GM23338 (cell line): ENCODE measurements at regions not wholly inside any gene's neighbourhood (a gene's known extent, or its start where the extent isn't known, plus 50 kb on each side); places are given as distances from the start of the nearest gene placed in this dataset.

ENCODE experiments used
- ATAC-seq: fragments of 200-7000 bp; cut with Tn5 transposase; 3 replicates; pipeline ENCODE4 v1.9.1; 2020
- DNase-seq: peaks from one replicate; pipeline ENCODE4 v3.0.0-alpha.2; 2015; ENCODE audit warnings: low spot score
- H2AFZ ChIP-seq: fragments of 200-600 bp; sonication (generic); 2 replicates; pipeline ENCODE4 v1.8.0; 2016; ENCODE audit warnings: antibody characterized with exemption, mild to moderate bottlenecking, moderate library complexity
- H3F3A ChIP-seq: fragments of 200-600 bp; sonication (generic); replicated peaks from 2 replicates; pipeline ENCODE4 v1.8.0; 2017; ENCODE audit warnings: antibody characterized with exemption, mixed run types, low read depth
- H3K27ac ChIP-seq: fragments of 200-600 bp; sonication (generic); 2 replicates; pipeline ENCODE4 v1.6.1; 2016; ENCODE audit warnings: low read depth
- H3K27me3 ChIP-seq: fragments of 200-600 bp; sonication (generic); 2 replicates; pipeline ENCODE4 v1.8.0; 2016; ENCODE audit warnings: mild to moderate bottlenecking, mixed run types, moderate library complexity; ENCODE audit not compliant: insufficient read depth
- H3K36me3 ChIP-seq: fragments of 200-600 bp; sonication (generic); 2 replicates; pipeline ENCODE4 v1.8.0; 2016; ENCODE audit warnings: mild to moderate bottlenecking; ENCODE audit not compliant: insufficient read depth
- H3K4me1 ChIP-seq: fragments of 200-600 bp; sonication (generic); 2 replicates; pipeline ENCODE4 v1.8.0; 2016; ENCODE audit warnings: mild to moderate bottlenecking, moderate library complexity; ENCODE audit not compliant: insufficient read depth
- H3K4me2 ChIP-seq: fragments of 200-600 bp; sonication (generic); 2 replicates; pipeline ENCODE4 v1.7.1; 2017; ENCODE audit warnings: mixed run types
- H3K4me3 ChIP-seq: fragments of 200-600 bp; sonication (generic); 2 replicates; pipeline ENCODE4 v1.6.1; 2016; ENCODE audit warnings: mixed run types
- H3K79me2 ChIP-seq: fragments of 200-600 bp; sonication (generic); replicated peaks from 2 replicates; pipeline ENCODE4 v1.8.0; 2017; ENCODE audit warnings: mild to moderate bottlenecking; ENCODE audit not compliant: insufficient read depth
- H3K9me2 ChIP-seq: fragments of 200-600 bp; sonication (generic); 2 replicates; pipeline ENCODE4 v1.8.0; 2017; ENCODE audit not compliant: insufficient read depth
- H4K20me1 ChIP-seq: fragments of 200-600 bp; sonication (generic); replicated peaks from 2 replicates; pipeline ENCODE4 v1.8.0; 2017; ENCODE audit warnings: mild to moderate bottlenecking; ENCODE audit not compliant: insufficient read depth
- H3K27ac Mint-ChIP-seq: 2 replicates; pipeline ENCODE4 v1.8.0; 2020; ENCODE audit warnings: inconsistent platforms, mild to moderate bottlenecking, moderate library complexity, mixed read lengths
- H3K27me3 Mint-ChIP-seq: 3 replicates; pipeline ENCODE4 v1.8.0; 2022; ENCODE audit warnings: low read depth, mild to moderate bottlenecking, moderate library complexity, mixed read lengths, inconsistent platforms; ENCODE audit not compliant: insufficient read depth, poor library complexity
- H3K36me3 Mint-ChIP-seq: 3 replicates; pipeline ENCODE4 v1.8.0; 2021; ENCODE audit warnings: low read depth, mild to moderate bottlenecking, inconsistent platforms, moderate library complexity, mixed read lengths
- H3K4me1 Mint-ChIP-seq: 3 replicates; pipeline ENCODE4 v1.8.0; 2020; ENCODE audit warnings: mild to moderate bottlenecking, inconsistent platforms, mixed read lengths
- H3K4me3 Mint-ChIP-seq: 3 replicates; pipeline ENCODE4 v1.8.0; 2021; ENCODE audit warnings: moderate library complexity, mild to moderate bottlenecking, inconsistent platforms, mixed read lengths
- H3K9me3 Mint-ChIP-seq: 3 replicates; pipeline ENCODE4 v1.8.0; 2020; ENCODE audit warnings: moderate library complexity, mild to moderate bottlenecking, inconsistent platforms, mixed read lengths
- CREB1 ChIP-seq: fragments of 250-450 bp; sonication (Bioruptor Pico); IDR thresholded peaks from 2 replicates; pipeline ENCODE4 v1.5.0; 2020; ENCODE audit warnings: low read depth, mild to moderate bottlenecking, moderate library complexity
- CTCF ChIP-seq, 2 experiments: fragments of 200-600 bp in 1 of 2; sonication (generic) in 1 of 2; conservative IDR thresholded peaks; 2 replicates each; pipeline versions ENCODE4 v1.5.1 to v1.6.1; 2016 to 2017; ENCODE audit warnings: antibody characterized with exemption in 2 of 2, low read depth in 2 of 2, mild to moderate bottlenecking in 2 of 2, moderate library complexity in 1 of 2
- ETS1 ChIP-seq: IDR thresholded peaks from 2 replicates; pipeline ENCODE4 v1.6.1; 2016; ENCODE audit warnings: antibody characterized with exemption
- EZH2 ChIP-seq: fragments of 200-600 bp; sonication (generic); IDR thresholded peaks from one replicate; pipeline ENCODE4 v1.8.0; 2017; ENCODE audit warnings: antibody characterized with exemption, mild to moderate bottlenecking, low read depth; ENCODE audit not compliant: unreplicated experiment
- EZH2phosphoT487 ChIP-seq: fragments of 200-600 bp; sonication (generic); IDR thresholded peaks from one replicate; pipeline ENCODE4 v1.8.1; 2018; ENCODE audit warnings: antibody characterized with exemption; ENCODE audit not compliant: unreplicated experiment
- JUNB ChIP-seq: IDR thresholded peaks from one replicate; pipeline ENCODE4 v1.6.1; 2016; ENCODE audit warnings: antibody characterized with exemption; ENCODE audit not compliant: unreplicated experiment
- NANOG ChIP-seq: IDR thresholded peaks from 2 replicates; pipeline ENCODE4 v1.6.1; 2016; ENCODE audit warnings: antibody characterized with exemption, borderline replicate concordance
- POLR2AphosphoS5 ChIP-seq: IDR thresholded peaks from 2 replicates; pipeline ENCODE4 v1.6.1; 2016; ENCODE audit warnings: antibody characterized with exemption, low read depth
- REST ChIP-seq: IDR thresholded peaks from one replicate; pipeline ENCODE4 v1.6.1; 2018; ENCODE audit warnings: antibody characterized with exemption; ENCODE audit not compliant: unreplicated experiment
- STAT1 ChIP-seq: IDR thresholded peaks from one replicate; pipeline ENCODE4 v1.6.1; 2016; ENCODE audit warnings: antibody characterized with exemption; ENCODE audit not compliant: unreplicated experiment
- ZNF114 ChIP-seq: fragments of 250-450 bp; sonication (Bioruptor Pico); IDR thresholded peaks from 2 replicates; pipeline ENCODE4 v1.5.0; 2020; ENCODE audit warnings: mild to moderate bottlenecking, moderate library complexity
- ZNF331 ChIP-seq: fragments of 250-450 bp; sonication (Bioruptor Pico); IDR thresholded peaks from 2 replicates; pipeline ENCODE4 v1.5.0; 2020; ENCODE audit warnings: low read depth, mild to moderate bottlenecking, moderate library complexity
- ZNF462 ChIP-seq: fragments of 250-450 bp; sonication (Bioruptor Pico); IDR thresholded peaks from 2 replicates; pipeline ENCODE4 v1.5.0; 2020; ENCODE audit warnings: mild to moderate bottlenecking, moderate library complexity

- Histone ChIP-seq H3K27ac (no peak overlapping the region), H3K4me2 (no peak overlapping the region), H3K79me2 (no peaks in the 10 kb centered on the region), H3K4me1 (no peaks in the 10 kb centered on the region), H3K36me3 (no peaks in the 10 kb centered on the region), H3K27me3 (no peaks in the 10 kb centered on the region), H3K4me3 (no peak overlapping the region), H2AFZ (no peak overlapping the region), H3K9me2 (no peaks in the 10 kb centered on the region), H3F3A (no peaks in the 10 kb centered on the region), H4K20me1 (no peaks in the 10 kb centered on the region)
- Mint-ChIP-seq H3K36me3 (no peaks in the 10 kb centered on the region), H3K27me3 (peaks cover 1% of the 10 kb centered on the region), H3K4me1 (no peaks in the 10 kb centered on the region), H3K4me3 (no peak overlapping the region), H3K9me3 (no peaks in the 10 kb centered on the region), H3K27ac (no peak overlapping the region)
- no peak for TF ChIP-seq EZH2phosphoT487
- no peak for TF ChIP-seq CTCF (conservative IDR thresholded peaks at IDR 0.05; ENCODE audit: low read depth in 2 of 2)
- TF ChIP-seq ZNF462 (CRISPR knock-in tag), result no peak
- TF ChIP-seq EZH2, result no peak
- TF ChIP-seq ZNF331 (CRISPR knock-in tag), result no peak
- no peak for TF ChIP-seq CREB1
- TF ChIP-seq POLR2AphosphoS5, result no peak
- TF ChIP-seq ETS1, result no peak
- no peak for TF ChIP-seq STAT1
- TF ChIP-seq JUNB, result no peak
- TF ChIP-seq NANOG, result no peak
- no peak for TF ChIP-seq REST
- TF ChIP-seq ZNF114 (CRISPR knock-in tag), result no peak
- DNase-seq (no peak), ATAC-seq (no peak)
Observed at GRCh38 chr18:59990121-59990823, 90.5 kb downstream of the PMAIP1 start.
